ENCODE measurements at regions not wholly inside any gene's neighbourhood (a gene's known extent, or its start where the extent isn't known, plus 50 kb on each side); places are given as distances from the start of the nearest gene placed in this dataset.

GRCh38 chr5:159459951-159460538 lies 129.8 kb upstream of the IL12B start:
- no peak for TF ChIP-seq CTCF (IDR thresholded peaks at IDR 0.05; ENCODE audit: insufficient read depth, low read length)
- no peak for TF ChIP-seq POLR2AphosphoS5 (IDR thresholded peaks at IDR 0.05; ENCODE audit: low read depth)
